Neural progenitor cell (in vitro differentiated cells): ENCODE measurements at regions not wholly inside any gene's neighbourhood (a gene's known extent, or its start where the extent isn't known, plus 50 kb on each side); places are given as distances from the start of the nearest gene placed in this dataset.

Source experiments
- EZH2 ChIP-seq: fragments of 200-600 bp; sonication (generic); IDR thresholded peaks from 2 replicates; pipeline ENCODE4 v1.6.1; 2017; ENCODE audit warnings: antibody characterized with exemption, mild to moderate bottlenecking, moderate library complexity
- TF ChIP-seq, protein P1 (sequence below): fragments of 200-600 bp; sonication (generic); IDR thresholded peaks from 2 replicates; pipeline ENCODE4 v1.5.1; 2017; ENCODE audit warnings: antibody characterized with exemption, mild to moderate bottlenecking

DNA sequence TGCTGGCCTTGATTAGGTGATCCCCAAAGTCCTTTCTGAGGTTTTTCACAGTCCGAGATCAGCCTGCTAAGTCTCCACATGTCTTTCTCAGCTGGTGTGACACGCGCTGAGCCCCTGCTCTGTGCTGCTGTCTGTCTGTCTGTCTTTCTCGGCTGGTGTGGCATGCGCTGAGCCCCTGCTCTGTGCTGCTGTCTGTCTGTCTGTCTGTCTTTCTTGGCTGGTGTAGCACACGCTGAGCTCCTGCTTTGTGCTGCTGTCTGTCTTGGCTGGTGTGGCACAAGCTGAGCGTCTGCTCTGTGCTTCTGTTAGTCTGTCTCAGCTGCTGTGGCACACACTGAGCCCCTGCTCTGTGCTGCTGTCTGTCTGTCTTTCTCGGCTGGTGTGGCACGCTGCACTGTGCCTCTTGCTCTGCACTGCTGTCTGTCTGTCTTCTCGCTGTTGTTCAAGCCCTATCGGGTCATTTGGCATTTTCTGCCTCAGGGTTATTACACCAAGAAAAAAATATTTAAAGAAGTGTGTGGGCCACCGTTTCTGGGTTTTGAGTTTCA is 217.3 kb upstream of the SHH start:
- TF ChIP-seq, protein P1, sequence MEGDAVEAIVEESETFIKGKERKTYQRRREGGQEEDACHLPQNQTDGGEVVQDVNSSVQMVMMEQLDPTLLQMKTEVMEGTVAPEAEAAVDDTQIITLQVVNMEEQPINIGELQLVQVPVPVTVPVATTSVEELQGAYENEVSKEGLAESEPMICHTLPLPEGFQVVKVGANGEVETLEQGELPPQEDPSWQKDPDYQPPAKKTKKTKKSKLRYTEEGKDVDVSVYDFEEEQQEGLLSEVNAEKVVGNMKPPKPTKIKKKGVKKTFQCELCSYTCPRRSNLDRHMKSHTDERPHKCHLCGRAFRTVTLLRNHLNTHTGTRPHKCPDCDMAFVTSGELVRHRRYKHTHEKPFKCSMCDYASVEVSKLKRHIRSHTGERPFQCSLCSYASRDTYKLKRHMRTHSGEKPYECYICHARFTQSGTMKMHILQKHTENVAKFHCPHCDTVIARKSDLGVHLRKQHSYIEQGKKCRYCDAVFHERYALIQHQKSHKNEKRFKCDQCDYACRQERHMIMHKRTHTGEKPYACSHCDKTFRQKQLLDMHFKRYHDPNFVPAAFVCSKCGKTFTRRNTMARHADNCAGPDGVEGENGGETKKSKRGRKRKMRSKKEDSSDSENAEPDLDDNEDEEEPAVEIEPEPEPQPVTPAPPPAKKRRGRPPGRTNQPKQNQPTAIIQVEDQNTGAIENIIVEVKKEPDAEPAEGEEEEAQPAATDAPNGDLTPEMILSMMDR = no peak
- TF ChIP-seq EZH2 = no peak
